Osteoblast (primary cell): ENCODE measurements at regions not wholly inside any gene's neighbourhood (a gene's known extent, or its start where the extent isn't known, plus 50 kb on each side); places are given as distances from the start of the nearest gene placed in this dataset.

ENCODE experiments used
- DNase-seq: peaks from one replicate; pipeline ENCODE4 v3.0.0; 2011; ENCODE audit warnings: low spot score, mixed read lengths; ENCODE audit not compliant: insufficient read length; ENCODE audit errors: missing footprints
- H2AFZ ChIP-seq: 2 replicates; pipeline ENCODE4 v1.6.0; 2011; ENCODE audit warnings: mild to moderate bottlenecking, low read length
- H3K27ac ChIP-seq: 2 replicates; pipeline ENCODE4 v1.5.1; 2011; ENCODE audit warnings: mild to moderate bottlenecking, low read depth, low read length, moderate library complexity
- H3K27me3 ChIP-seq: 2 replicates; pipeline ENCODE4 v1.6.0; 2012; ENCODE audit warnings: mild to moderate bottlenecking, control low read depth, inconsistent platforms, low read length, moderate library complexity; ENCODE audit not compliant: insufficient read depth
- H3K36me3 ChIP-seq: 2 replicates; pipeline ENCODE4 v1.5.1; 2011; ENCODE audit warnings: mild to moderate bottlenecking, low read length, control low read depth, moderate library complexity; ENCODE audit not compliant: insufficient read depth
- H3K4me1 ChIP-seq: 2 replicates; pipeline ENCODE4 v1.5.1; 2011; ENCODE audit warnings: mild to moderate bottlenecking, low read length, control low read depth, moderate library complexity; ENCODE audit not compliant: insufficient read depth
- H3K4me2 ChIP-seq: 2 replicates; pipeline ENCODE4 v1.6.0; 2011; ENCODE audit warnings: mild to moderate bottlenecking, low read length; ENCODE audit not compliant: insufficient read depth
- H3K4me3 ChIP-seq: fragments of 200-600 bp; sonication (generic); 3 replicates; pipeline ENCODE4 v1.5.1; 2012; ENCODE audit warnings: mild to moderate bottlenecking, low read length, inconsistent platforms; ENCODE audit not compliant: insufficient read depth
- H3K79me2 ChIP-seq: 2 replicates; pipeline ENCODE4 v1.6.0; 2012; ENCODE audit warnings: mild to moderate bottlenecking, low read length, control low read depth, inconsistent platforms; ENCODE audit not compliant: insufficient read depth
- H3K9me3 ChIP-seq: 2 replicates; pipeline ENCODE4 v1.5.1; 2011; ENCODE audit warnings: low read depth, low read length, control low read depth
- H4K20me1 ChIP-seq: 2 replicates; pipeline ENCODE4 v1.6.0; 2012; ENCODE audit warnings: mild to moderate bottlenecking, low read length, control low read depth; ENCODE audit not compliant: insufficient read depth
- CTCF ChIP-seq: IDR thresholded peaks from 2 replicates; pipeline ENCODE4 v1.5.1; 2011; ENCODE audit warnings: mild to moderate bottlenecking, low read depth, low read length, moderate library complexity; ENCODE audit errors: extremely low read depth

DNA sequence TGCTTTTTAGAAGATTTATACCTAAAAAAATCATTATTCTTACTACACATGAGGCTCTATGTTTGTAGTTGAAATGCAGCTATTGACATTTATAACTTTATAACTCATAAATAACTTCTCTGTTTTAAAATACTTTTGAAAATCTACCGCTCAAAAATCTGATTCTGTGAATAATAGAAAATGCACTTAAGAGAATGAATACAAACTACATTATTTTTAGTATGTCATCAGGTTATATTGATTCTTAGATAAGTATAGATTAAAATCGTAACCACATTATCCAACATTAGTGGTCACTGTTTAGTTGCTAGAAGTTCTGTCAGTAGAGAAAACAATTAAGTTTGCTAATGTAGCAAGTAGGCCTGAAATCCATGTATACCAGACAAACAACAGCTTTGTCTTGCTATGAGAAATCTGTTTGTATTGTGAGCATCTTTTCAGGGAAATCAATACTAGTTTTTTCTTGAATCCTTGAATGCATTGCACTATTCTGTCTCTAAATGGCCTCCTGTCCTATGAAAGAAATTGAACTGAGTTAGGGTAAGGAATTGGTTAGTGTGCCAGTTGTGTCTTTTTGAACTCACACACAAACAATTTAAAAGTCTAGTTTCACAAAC is 116.5 kb upstream of the HDAC9 start:
- Histone ChIP-seq H3K79me2 (no peaks in the 10 kb centered on the region), H3K4me2 (no peak overlapping the region), H3K9me3 (no peaks in the 10 kb centered on the region), H3K36me3 (no peaks in the 10 kb centered on the region), H3K27me3 (no peaks in the 10 kb centered on the region), H3K4me3 (no peak overlapping the region), H2AFZ (no peak overlapping the region), H4K20me1 (no peaks in the 10 kb centered on the region), H3K4me1 (no peaks in the 10 kb centered on the region), H3K27ac (no peak overlapping the region)
- no peak for TF ChIP-seq CTCF
- DNase-seq = no peak

DNA sequence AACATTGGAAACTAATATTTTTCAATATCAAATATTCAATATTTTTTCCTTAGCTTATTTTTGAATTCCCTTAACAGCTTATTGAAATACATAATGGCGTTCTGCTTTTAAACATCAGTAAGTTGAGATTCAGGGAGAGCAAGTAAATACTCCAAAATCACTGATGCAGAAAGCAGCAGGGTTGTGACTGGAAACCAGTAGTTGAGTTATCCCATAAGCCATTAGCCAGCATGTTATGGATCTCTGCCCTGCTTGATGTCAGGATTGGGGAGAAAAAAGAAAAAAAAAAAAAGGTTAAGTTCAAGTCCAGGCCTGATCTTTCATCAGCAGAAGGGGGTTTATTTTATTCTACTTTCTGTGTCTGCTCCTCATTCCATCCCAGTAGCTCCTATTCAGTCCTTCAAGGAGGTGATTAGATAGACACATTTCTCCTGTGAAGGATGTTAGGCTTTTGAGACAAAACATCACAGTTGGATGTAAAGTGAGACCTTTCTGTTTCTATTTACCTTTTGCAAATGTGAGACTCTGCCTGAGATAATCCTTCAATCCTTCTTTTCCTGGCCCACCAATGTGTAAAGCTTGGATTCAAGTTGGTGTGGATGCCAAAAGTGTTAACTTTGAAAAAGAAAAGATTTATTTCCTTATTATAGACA is 110.9 kb upstream of the HDAC9 start:
- H3K4me1 ChIP-seq = peaks cover 9% of the 10 kb centered on the region
- no peaks in the 10 kb centered on the region for H3K9me3 ChIP-seq
- DNase-seq = no peak
- no peak overlapping the region for H3K4me3 ChIP-seq
- H3K4me2 ChIP-seq = no peak overlapping the region
- no peaks in the 10 kb centered on the region for H4K20me1 ChIP-seq
- H2AFZ ChIP-seq = peak overlapping the region; percentile 60
- no peaks in the 10 kb centered on the region for H3K27me3 ChIP-seq
- H3K79me2 ChIP-seq = no peaks in the 10 kb centered on the region
- no peak for TF ChIP-seq CTCF
- no peaks in the 10 kb centered on the region for H3K36me3 ChIP-seq
- H3K27ac ChIP-seq = no peak overlapping the region

DNA sequence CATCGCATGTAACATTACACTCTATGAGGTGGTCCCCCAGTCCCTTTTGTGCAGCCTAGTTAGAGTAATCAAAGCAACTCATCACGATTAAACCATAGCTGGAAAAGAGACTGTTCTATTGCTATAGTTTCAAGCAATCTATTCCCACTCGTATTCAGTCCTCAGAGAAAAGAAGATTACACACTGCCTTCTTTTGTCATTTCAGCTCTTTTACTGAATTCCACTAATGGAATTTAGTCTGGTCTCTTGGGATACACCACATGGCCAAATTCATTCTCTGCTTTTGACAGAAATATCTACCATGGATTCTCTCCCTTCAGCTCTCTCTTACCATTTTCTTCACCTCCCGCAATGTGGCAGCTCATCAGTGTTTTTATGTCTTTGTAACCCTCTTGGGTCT is 108.9 kb upstream of the HDAC9 start:
- peak overlapping the region; percentile 2 for H2AFZ ChIP-seq
- H3K4me3 ChIP-seq = no peak overlapping the region
- H3K4me1 ChIP-seq = peaks cover 19% of the 10 kb centered on the region
- H3K27me3 ChIP-seq = no peaks in the 10 kb centered on the region
- no peak for TF ChIP-seq CTCF
- no peak overlapping the region for H3K27ac ChIP-seq
- H3K79me2 ChIP-seq = no peaks in the 10 kb centered on the region
- H4K20me1 ChIP-seq = no peaks in the 10 kb centered on the region
- H3K36me3 ChIP-seq = no peaks in the 10 kb centered on the region
- H3K4me2 ChIP-seq = no peak overlapping the region
- DNase-seq = no peak
- H3K9me3 ChIP-seq = no peaks in the 10 kb centered on the region

DNA sequence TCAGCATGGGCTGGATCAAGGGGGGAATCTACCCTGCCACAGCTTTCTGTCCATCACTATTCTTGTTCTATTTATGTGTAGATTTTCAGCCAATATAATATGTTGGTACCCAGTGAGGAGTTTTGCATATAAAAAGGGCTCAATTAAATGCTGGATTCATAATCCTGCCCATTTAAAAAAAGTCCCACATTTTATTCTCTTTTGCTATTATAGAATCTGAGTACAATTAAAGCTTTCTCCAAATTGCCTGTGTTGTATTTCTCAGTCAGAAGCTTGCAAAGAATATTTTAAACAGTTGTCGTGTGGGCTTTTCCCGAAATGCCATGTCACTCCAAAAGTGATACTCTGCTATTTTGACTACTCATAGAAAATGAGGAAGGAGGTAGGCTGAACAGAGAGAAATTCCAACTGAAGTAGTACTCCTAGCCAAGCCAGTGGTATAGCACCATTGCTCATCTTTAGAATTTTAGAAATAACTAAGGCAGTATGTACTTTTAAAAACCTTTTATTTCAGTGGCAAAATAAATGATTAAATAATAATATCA is 108.3 kb upstream of the HDAC9 start:
- no peak overlapping the region for H3K4me2 ChIP-seq
- H3K4me1 ChIP-seq = peaks cover 19% of the 10 kb centered on the region
- no peaks in the 10 kb centered on the region for H3K79me2 ChIP-seq
- no peak overlapping the region for H2AFZ ChIP-seq
- no peak for DNase-seq
- no peaks in the 10 kb centered on the region for H3K9me3 ChIP-seq
- H4K20me1 ChIP-seq = no peaks in the 10 kb centered on the region
- no peak overlapping the region for H3K27ac ChIP-seq
- no peak for TF ChIP-seq CTCF
- H3K4me3 ChIP-seq = no peak overlapping the region
- no peaks in the 10 kb centered on the region for H3K27me3 ChIP-seq
- no peaks in the 10 kb centered on the region for H3K36me3 ChIP-seq
